Nephron progenitor cell (in vitro differentiated cells): ENCODE measurements at regions not wholly inside any gene's neighbourhood (a gene's known extent, or its start where the extent isn't known, plus 50 kb on each side); places are given as distances from the start of the nearest gene placed in this dataset.
"Not testable (repeated sequence)": the region's sequence is repeated elsewhere in the genome, so short reads cannot be mapped to it uniquely, and the experiment has no call there.

Experiments
- DNase-seq: peaks from one replicate; pipeline ENCODE4 v3.0.0; 2021
- H3K27ac Mint-ChIP-seq: 2 replicates; pipeline ENCODE4 v1.8.0; 2021; ENCODE audit warnings: mild to moderate bottlenecking, moderate library complexity, mixed read lengths
- H3K27me3 Mint-ChIP-seq: 2 replicates; pipeline ENCODE4 v1.8.0; 2021; ENCODE audit warnings: mild to moderate bottlenecking, low read depth, mixed read lengths; ENCODE audit not compliant: poor library complexity
- H3K36me3 Mint-ChIP-seq: 2 replicates; pipeline ENCODE4 v1.8.0; 2021; ENCODE audit warnings: low read depth, mixed read lengths
- H3K4me1 Mint-ChIP-seq: 2 replicates; pipeline ENCODE4 v1.8.0; 2021; ENCODE audit warnings: mixed read lengths
- H3K4me3 Mint-ChIP-seq: 2 replicates; pipeline ENCODE4 v1.8.0; 2021; ENCODE audit warnings: mild to moderate bottlenecking, moderate library complexity, mixed read lengths
- H3K9me3 Mint-ChIP-seq: 2 replicates; pipeline ENCODE4 v1.8.0; 2021; ENCODE audit warnings: mild to moderate bottlenecking, moderate library complexity, mixed read lengths
- TF ChIP-seq, protein P1 (sequence below): fragments of 200-600 bp; sonication (generic); IDR thresholded peaks from 2 replicates; pipeline ENCODE4 v1.5.0; 2021; ENCODE audit warnings: antibody characterized with exemption

DNA sequence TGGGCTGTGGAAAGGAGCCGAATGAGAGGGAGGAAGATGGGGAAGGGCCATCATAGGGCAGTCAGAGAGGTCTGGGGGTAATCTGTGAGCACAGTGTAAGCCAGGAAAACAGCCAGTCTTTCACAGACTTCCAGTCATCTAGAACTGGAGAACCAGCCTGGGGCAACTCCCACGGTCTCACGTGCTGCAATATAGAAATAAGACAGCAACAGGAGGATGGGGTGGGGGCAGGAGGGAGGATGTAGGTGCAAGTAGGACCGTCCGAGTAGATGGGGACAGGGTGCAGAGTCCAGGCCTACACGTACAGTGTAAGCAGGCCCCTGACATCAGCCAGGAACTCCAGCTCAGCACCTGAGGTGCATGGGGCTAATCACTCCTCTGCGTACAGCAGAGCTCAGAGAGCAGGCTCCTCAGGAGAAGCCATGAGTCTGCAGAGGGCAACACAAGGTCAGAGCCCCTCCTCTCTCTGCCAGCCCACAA, 58.2 kb upstream of the TNFAIP3 start:
- TF ChIP-seq, protein P1, sequence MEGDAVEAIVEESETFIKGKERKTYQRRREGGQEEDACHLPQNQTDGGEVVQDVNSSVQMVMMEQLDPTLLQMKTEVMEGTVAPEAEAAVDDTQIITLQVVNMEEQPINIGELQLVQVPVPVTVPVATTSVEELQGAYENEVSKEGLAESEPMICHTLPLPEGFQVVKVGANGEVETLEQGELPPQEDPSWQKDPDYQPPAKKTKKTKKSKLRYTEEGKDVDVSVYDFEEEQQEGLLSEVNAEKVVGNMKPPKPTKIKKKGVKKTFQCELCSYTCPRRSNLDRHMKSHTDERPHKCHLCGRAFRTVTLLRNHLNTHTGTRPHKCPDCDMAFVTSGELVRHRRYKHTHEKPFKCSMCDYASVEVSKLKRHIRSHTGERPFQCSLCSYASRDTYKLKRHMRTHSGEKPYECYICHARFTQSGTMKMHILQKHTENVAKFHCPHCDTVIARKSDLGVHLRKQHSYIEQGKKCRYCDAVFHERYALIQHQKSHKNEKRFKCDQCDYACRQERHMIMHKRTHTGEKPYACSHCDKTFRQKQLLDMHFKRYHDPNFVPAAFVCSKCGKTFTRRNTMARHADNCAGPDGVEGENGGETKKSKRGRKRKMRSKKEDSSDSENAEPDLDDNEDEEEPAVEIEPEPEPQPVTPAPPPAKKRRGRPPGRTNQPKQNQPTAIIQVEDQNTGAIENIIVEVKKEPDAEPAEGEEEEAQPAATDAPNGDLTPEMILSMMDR, result no peak
- Mint-ChIP-seq H3K36me3 (no peaks in the 10 kb centered on the region), H3K9me3 (no peaks in the 10 kb centered on the region), H3K4me1 (peaks cover 29% of the 10 kb centered on the region), H3K4me3 (no peak overlapping the region), H3K27me3 (no peaks in the 10 kb centered on the region), H3K27ac (peak overlapping the region; percentile 88)
- DNase-seq, result peak; percentile 16

DNA sequence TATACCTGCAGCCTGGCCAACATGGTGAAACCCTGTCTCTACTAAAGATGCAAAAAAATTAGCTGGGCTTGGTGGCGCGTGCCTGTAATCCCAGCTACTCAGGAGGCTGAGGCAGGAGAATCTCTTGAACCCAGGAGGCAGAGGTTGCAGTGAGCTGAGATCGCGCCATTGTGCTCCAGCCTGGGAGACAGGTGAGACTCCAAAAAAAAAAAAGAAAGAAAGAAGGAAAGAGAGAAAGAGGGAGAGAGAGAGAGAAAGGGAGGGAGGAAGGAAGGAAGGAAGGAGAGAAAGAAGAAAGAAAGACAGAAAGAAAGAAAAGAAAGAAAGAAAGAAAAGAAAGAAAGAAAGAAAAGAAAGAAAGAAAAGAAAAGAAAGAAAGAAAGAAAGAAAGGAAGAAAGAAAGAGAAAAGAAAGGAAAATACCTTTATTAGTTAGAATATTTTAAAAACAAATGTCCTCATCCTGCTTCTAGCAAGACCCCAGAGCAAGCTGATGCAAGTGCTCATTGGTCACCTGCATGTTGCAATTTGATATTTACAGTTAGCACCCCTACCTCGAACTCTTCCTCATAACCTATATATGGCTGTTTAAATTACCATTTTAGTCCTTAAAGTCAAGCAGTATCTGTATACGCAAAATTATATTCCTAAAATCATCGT, 57.0 kb upstream of the TNFAIP3 start:
- not testable (repeated sequence) for H3K4me3 Mint-ChIP-seq, H3K36me3 Mint-ChIP-seq, H3K27ac Mint-ChIP-seq, DNase-seq, H3K9me3 Mint-ChIP-seq, H3K27me3 Mint-ChIP-seq
- H3K4me1 Mint-ChIP-seq, result peaks cover 29% of the 10 kb centered on the region

DNA sequence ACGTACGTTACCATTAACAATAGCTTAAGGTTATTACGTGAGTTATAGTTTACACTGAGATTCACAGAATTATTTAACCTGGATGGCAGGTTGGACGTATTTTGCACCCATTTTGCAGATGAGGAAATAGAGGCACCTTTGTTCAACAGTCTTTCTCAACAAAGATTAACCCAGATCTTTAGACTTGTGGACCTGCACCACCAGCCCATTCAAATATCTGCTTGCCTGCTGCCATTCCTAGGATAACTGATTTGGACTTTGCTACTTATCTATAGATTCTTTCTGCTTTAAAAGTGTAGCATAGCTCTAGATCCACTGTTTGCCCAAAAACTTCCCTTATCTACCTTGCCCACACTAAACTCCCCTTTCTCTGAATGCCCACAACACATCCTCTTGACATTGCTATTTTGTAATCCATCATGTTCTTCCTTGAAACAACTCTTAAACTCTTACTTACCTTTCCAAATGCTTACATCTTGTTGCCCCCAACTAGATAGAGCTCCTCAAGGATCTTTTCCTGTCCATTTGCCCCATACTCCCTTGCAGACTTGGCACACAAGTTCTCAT, 56.4 kb upstream of the TNFAIP3 start:
- Mint-ChIP-seq H3K27me3 (no peaks in the 10 kb centered on the region), H3K36me3 (no peaks in the 10 kb centered on the region), H3K4me1 (peaks cover 29% of the 10 kb centered on the region), H3K9me3 (no peaks in the 10 kb centered on the region), H3K27ac (no peak overlapping the region), H3K4me3 (no peak overlapping the region)
- DNase-seq, result no peak
- TF ChIP-seq, protein P1, result no peak

DNA sequence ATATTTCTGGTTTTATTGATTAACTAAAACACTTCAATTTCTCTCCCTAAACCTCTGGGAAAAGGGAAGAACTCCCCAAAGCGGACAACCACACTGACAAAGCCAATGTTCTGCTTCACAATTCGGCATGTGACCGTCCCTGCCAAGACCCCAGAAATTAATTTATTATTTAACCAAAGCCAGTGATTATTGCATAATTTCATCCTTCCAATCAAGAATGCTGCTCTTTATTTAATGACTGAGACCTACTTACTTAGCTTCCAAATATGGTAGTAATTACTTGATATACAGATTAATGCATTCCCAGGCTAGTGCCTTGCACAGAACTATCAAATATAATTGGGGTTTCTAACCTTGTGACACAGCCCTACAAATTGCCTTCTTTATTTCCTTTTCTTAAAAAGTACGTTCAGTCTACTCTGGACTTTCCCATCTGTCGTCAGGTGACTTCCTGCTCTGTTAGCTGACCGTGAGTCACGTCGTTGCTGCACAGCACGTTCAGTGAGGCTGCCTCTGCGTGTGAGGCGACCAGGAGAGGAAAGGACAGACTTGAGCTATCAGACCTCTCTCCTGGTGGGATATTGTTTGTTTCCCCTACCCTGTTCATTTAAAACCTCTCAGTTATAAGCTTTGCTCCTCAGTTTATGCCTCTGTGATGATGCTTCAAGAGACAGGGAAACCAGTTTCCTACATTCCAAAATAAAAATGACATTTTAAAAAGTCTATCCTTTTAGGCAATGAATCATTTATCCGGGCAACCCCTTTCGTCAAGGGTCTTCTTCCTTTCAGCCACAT, 55.7 kb upstream of the TNFAIP3 start:
- H3K4me3 Mint-ChIP-seq, result no peak overlapping the region
- TF ChIP-seq, protein P1, result no peak
- DNase-seq, result no peak

DNA sequence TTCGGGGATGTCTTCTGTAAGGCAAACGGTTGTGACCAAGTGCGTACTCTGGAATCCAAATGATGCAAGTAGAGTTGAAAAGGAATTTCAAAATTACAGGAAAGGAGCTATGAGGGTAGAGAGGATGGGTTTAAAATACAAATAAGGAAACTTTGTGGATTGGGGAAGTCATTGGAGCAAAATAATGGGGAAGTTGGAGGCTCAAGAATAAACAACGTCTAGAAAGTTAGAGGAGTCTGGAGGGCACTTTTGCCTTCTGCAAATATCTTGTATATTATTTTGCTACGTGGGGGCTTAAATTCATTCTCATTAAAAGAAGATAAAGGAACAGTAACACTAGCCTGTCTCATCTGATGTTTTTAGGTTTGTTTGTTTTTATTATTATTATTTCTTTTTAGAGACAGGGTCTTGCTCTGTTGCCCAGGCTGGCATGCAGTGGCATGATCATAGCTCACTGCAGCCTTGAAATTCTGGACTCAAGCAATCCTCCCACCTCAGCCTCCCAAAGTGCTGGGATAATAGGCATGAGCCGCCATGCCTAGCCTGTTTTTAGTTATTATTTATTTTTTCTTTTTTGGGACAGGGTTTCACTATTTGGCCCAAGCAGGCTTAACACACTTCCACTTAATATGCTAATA, 55.0 kb upstream of the TNFAIP3 start:
- Mint-ChIP-seq H3K27ac (no peak overlapping the region), H3K4me3 (no peak overlapping the region)
- TF ChIP-seq, protein P1, result no peak

More for the DNA sequence above, 55.7 kb upstream of the TNFAIP3 start:
- Mint-ChIP-seq H3K36me3 (no peaks in the 10 kb centered on the region), H3K9me3 (no peaks in the 10 kb centered on the region), H3K27ac (no peak overlapping the region), H3K4me1 (peaks cover 29% of the 10 kb centered on the region), H3K27me3 (no peaks in the 10 kb centered on the region)

More for the DNA sequence above, 55.0 kb upstream of the TNFAIP3 start:
- no peaks in the 10 kb centered on the region for H3K27me3 Mint-ChIP-seq
- H3K36me3 Mint-ChIP-seq, result no peaks in the 10 kb centered on the region
- no peaks in the 10 kb centered on the region for H3K9me3 Mint-ChIP-seq
- no peak for DNase-seq
- peaks cover 34% of the 10 kb centered on the region for H3K4me1 Mint-ChIP-seq
